SK-N-SH (cell line): ENCODE measurements at regions not wholly inside any gene's neighbourhood (a gene's known extent, or its start where the extent isn't known, plus 50 kb on each side); places are given as distances from the start of the nearest gene placed in this dataset.

Experiments used
- CTCF ChIA-PET: fragments of 300-600, 350-600 bp; formaldehyde crosslinking; extraction: SDS; loops from one replicate; lab custom pipeline; 2021; lab: Yijun Ruan, JAX
- POLR2A ChIA-PET: fragments of 350-600 bp; sonication (Branson Sonifier 250); formaldehyde crosslinking; extraction: SDS; loops from one replicate; lab custom pipeline; 2020; ENCODE audit warnings: antibody characterized with exemption, inconsistent platforms; lab: Yijun Ruan, JAX
- DNase-seq: peaks from one replicate; pipeline ENCODE4 v3.0.0; 2012
- H2AFZ ChIP-seq: fragments of 200-600 bp; sonication (generic); 2 replicates; pipeline ENCODE4 v1.8.1; 2016; ENCODE audit warnings: antibody characterized with exemption, mild to moderate bottlenecking, low read depth
- H3F3A ChIP-seq: fragments of 200-600 bp; sonication (generic); replicated peaks from 2 replicates; pipeline ENCODE3; 2016; ENCODE audit warnings: antibody characterized with exemption, mild to moderate bottlenecking; ENCODE audit not compliant: insufficient read depth
- H3K27ac ChIP-seq, 2 experiments: fragments of 200-500 bp in 1 of 2; fragments of 200-600 bp in 1 of 2; sonication (Bioruptor generic) in 1 of 2; sonication (generic), shearing (Covaris generic) in 1 of 2; 2 replicates each; pipeline versions ENCODE4 v1.5.1 to v1.6.1; 2014 to 2016; ENCODE audit warnings: low read depth in 2 of 2, inconsistent platforms in 1 of 2, low read length in 1 of 2, mild to moderate bottlenecking in 1 of 2, mixed read lengths in 1 of 2
- H3K27me3 ChIP-seq: fragments of 200-600 bp; sonication (generic), shearing (Covaris generic); 2 replicates; pipeline ENCODE4 v1.6.1; 2016; ENCODE audit warnings: mixed run types; ENCODE audit not compliant: insufficient read depth
- H3K36me3 ChIP-seq, 2 experiments: fragments of 200-500 bp in 1 of 2; fragments of 200-600 bp in 1 of 2; sonication (Bioruptor generic) in 1 of 2; sonication (generic) in 1 of 2; replicated peaks in 1 of 2; 2 replicates each; pipeline versions ENCODE3 to v1.5.1; 2014 to 2016; ENCODE audit warnings: low read length in 1 of 2, mild to moderate bottlenecking in 1 of 2; ENCODE audit not compliant: insufficient read depth in 2 of 2, control insufficient read depth in 1 of 2
- H3K4me1 ChIP-seq, 2 experiments: fragments of 200-500 bp in 1 of 2; fragments of 200-600 bp in 1 of 2; sonication (Bioruptor generic) in 1 of 2; sonication (generic), shearing (Covaris generic) in 1 of 2; 2 replicates each; pipeline versions ENCODE4 v1.5.1 to v1.6.1; 2014 to 2016; ENCODE audit warnings: low read depth in 1 of 2, low read length in 1 of 2, mixed run types in 1 of 2; ENCODE audit not compliant: insufficient read depth in 2 of 2, control insufficient read depth in 1 of 2
- H3K4me2 ChIP-seq: fragments of 200-600 bp; sonication (generic), shearing (Covaris generic); 2 replicates; pipeline ENCODE4 v1.6.1; 2017; ENCODE audit warnings: mixed run types
- H3K4me3 ChIP-seq, 2 experiments: fragments of 200-500 bp in 1 of 2; fragments of 200-600 bp in 1 of 2; sonication (Bioruptor generic) in 1 of 2; sonication (generic), shearing (Covaris generic) in 1 of 2; 2 replicates each; pipeline versions ENCODE4 v1.5.1 to v1.8.1; 2014 to 2016; ENCODE audit warnings: low read depth in 2 of 2, inconsistent platforms in 1 of 2, low read length in 1 of 2, mild to moderate bottlenecking in 1 of 2, mixed read lengths in 1 of 2, moderate library complexity in 1 of 2
- H3K79me2 ChIP-seq: fragments of 200-600 bp; sonication (generic); 2 replicates; pipeline ENCODE4 v1.8.1; 2017; ENCODE audit warnings: mild to moderate bottlenecking; ENCODE audit not compliant: insufficient read depth
- H3K9ac ChIP-seq: fragments of 200-600 bp; sonication (generic); 2 replicates; pipeline ENCODE4 v1.6.1; 2017; ENCODE audit warnings: mixed run types
- H3K9me2 ChIP-seq: fragments of 200-600 bp; sonication (generic); 2 replicates; pipeline ENCODE4 v1.6.1; 2017; ENCODE audit warnings: mixed run types
- H3K9me3 ChIP-seq: fragments of 200-600 bp; sonication (generic); 2 replicates; pipeline ENCODE4 v1.6.1; 2017; ENCODE audit warnings: mixed run types, mild to moderate bottlenecking, moderate library complexity
- H4K20me1 ChIP-seq: fragments of 200-600 bp; sonication (generic); 2 replicates; pipeline ENCODE4 v1.6.1; 2017; ENCODE audit warnings: mild to moderate bottlenecking, mixed run types; ENCODE audit not compliant: insufficient read depth
- CTCF ChIP-seq: fragments of 200-600 bp; sonication (generic); IDR thresholded peaks from 2 replicates; pipeline ENCODE4 v1.6.1; 2017; ENCODE audit warnings: antibody characterized with exemption, mild to moderate bottlenecking, moderate library complexity
- EP300 ChIP-seq, 2 experiments: IDR thresholded peaks; 2 replicates each; pipeline versions ENCODE4 v1.4.0 to v1.6.1; 2012; ENCODE audit warnings: borderline replicate concordance in 1 of 2, low read depth in 1 of 2, low read length in 1 of 2
- EZH2phosphoT487 ChIP-seq: fragments of 200-600 bp; sonication (generic); IDR thresholded peaks from 2 replicates; pipeline ENCODE4 v1.6.1; 2017; ENCODE audit warnings: low read depth, mixed run types, mild to moderate bottlenecking, antibody characterized with exemption, moderate library complexity, borderline replicate concordance
- FOSL2 ChIP-seq: IDR thresholded peaks from 2 replicates; pipeline ENCODE4 v1.4.0; 2012; ENCODE audit warnings: low read depth, mild to moderate bottlenecking, moderate library complexity, borderline replicate concordance
- NFIC ChIP-seq: IDR thresholded peaks from 2 replicates; pipeline ENCODE4 v1.4.0; 2012; ENCODE audit warnings: borderline replicate concordance
- NRF1 ChIP-seq: IDR thresholded peaks from 2 replicates; pipeline ENCODE4 v1.6.1; 2012; ENCODE audit warnings: low read depth, mild to moderate bottlenecking, low read length
- POLR2AphosphoS5 ChIP-seq: IDR thresholded peaks from 2 replicates; pipeline ENCODE4 v1.6.1; 2012; ENCODE audit warnings: low read depth, low read length
- RAD21 ChIP-seq: IDR thresholded peaks from 2 replicates; pipeline ENCODE4 v1.6.1; 2012; ENCODE audit warnings: mild to moderate bottlenecking, low read length
- REST ChIP-seq: IDR thresholded peaks from 2 replicates; pipeline ENCODE4 v1.6.1; 2012; ENCODE audit warnings: mild to moderate bottlenecking, low read depth, low read length, moderate library complexity
- RFX5 ChIP-seq: IDR thresholded peaks from 2 replicates; pipeline ENCODE4 v1.6.1; 2012; ENCODE audit warnings: mild to moderate bottlenecking, improper control_type of control experiment, low read length
- SMC3 ChIP-seq: IDR thresholded peaks from 2 replicates; pipeline ENCODE4 v1.6.1; 2012; ENCODE audit warnings: low read depth, low read length, improper control_type of control experiment
- TEAD4 ChIP-seq: IDR thresholded peaks from 2 replicates; pipeline ENCODE4 v1.4.0; 2012; ENCODE audit warnings: mild to moderate bottlenecking, borderline replicate concordance; ENCODE audit not compliant: insufficient read depth
- USF1 ChIP-seq: IDR thresholded peaks from 2 replicates; pipeline ENCODE4 v1.4.0; 2012; ENCODE audit warnings: low read depth, borderline replicate concordance
- USF2 ChIP-seq: fragments of 150-350 bp; IDR thresholded peaks from 2 replicates; pipeline ENCODE4 v1.6.1; 2017; ENCODE audit warnings: antibody characterized with exemption, low read length, low read depth, borderline replicate concordance
- YY1 ChIP-seq: IDR thresholded peaks from 2 replicates; pipeline ENCODE4 v1.4.0; 2012; ENCODE audit warnings: low read depth, mild to moderate bottlenecking
- WGBS: methylation state at CpG from one replicate; pipeline ENCODE4 v1.1.6; 2017; ENCODE audit warnings: low lambda C conversion rate; 5-methylcytosine and 5-hydroxymethylcytosine counted together

- H3K9me3 ChIP-seq: no peaks in the 10 kb centered on the region
- no peaks in the 10 kb centered on the region for H3K9me2 ChIP-seq
- POLR2A ChIA-PET: no interaction called here
- H3K4me3 ChIP-seq: no peak overlapping the region
- no peak overlapping the region for H3K4me2 ChIP-seq
- H3K36me3 ChIP-seq: no peaks in the 10 kb centered on the region
- H3K27me3 ChIP-seq: peaks cover 8% of the 10 kb centered on the region; the same call in 1 of the 2 replicates
- no peak for DNase-seq
- CTCF ChIA-PET: interaction anchor here (1.0 kb wide), 1 partner anchor 15 kb away, joined by 3 read pairs; no protein-coding TSS in a partner anchor
- H3K27ac ChIP-seq: no peak overlapping the region
- no peaks in the 10 kb centered on the region for H4K20me1 ChIP-seq
- no peaks in the 10 kb centered on the region for H3F3A ChIP-seq
- WGBS: 89% methylated on average over 4 of the region's 4 CpGs
- H3K79me2 ChIP-seq: no peaks in the 10 kb centered on the region
- no peak overlapping the region for H2AFZ ChIP-seq
- TF ChIP-seq USF1 (no peak), RFX5 (no peak), YY1 (no peak), NRF1 (no peak)
- H3K9ac ChIP-seq: no peak overlapping the region
- no peaks in the 10 kb centered on the region for H3K4me1 ChIP-seq
Observed at GRCh38 chr1:229048896-229049295, 222.0 kb upstream of the RAB4A start.

GRCh38 chr1:229056046-229056445 is 214.9 kb upstream of the RAB4A start:
- Histone ChIP-seq H3K4me3 (no peak overlapping the region), H3K9me3 (no peaks in the 10 kb centered on the region), H3K36me3 (no peaks in the 10 kb centered on the region), H4K20me1 (no peaks in the 10 kb centered on the region), H3K4me2 (no peak overlapping the region), H3K9me2 (no peaks in the 10 kb centered on the region)
- no peak for DNase-seq
- CTCF ChIA-PET: interaction anchor here (0.8 kb wide), 1 partner anchor 199 kb away, joined by 4 read pairs; no protein-coding TSS in a partner anchor
- WGBS: 79% methylated on average over 1 of the region's 1 CpG
- POLR2A ChIA-PET: no interaction called here
- TF ChIP-seq REST (no peak), RAD21 (no peak), NFIC (no peak), SMC3 (no peak), FOSL2 (no peak), POLR2AphosphoS5 (no peak), USF1 (no peak), TEAD4 (no peak), EP300 (IDR thresholded peaks at IDR 0.05; ENCODE audit: borderline replicate concordance in 1 of 2, low read depth in 1 of 2, low read length in 1 of 2) (no peak), EZH2phosphoT487 (no peak), USF2 (no peak), YY1 (no peak), CTCF (no peak), NRF1 (no peak)
- TF ChIP-seq, all 33 proteins: peak for 0
- Histone ChIP-seq H2AFZ (no peak overlapping the region), H3K27me3 (no peaks in the 10 kb centered on the region; the same call in 1 of the 2 replicates), H3K9ac (no peak overlapping the region), H3K79me2 (no peaks in the 10 kb centered on the region), H3F3A (no peaks in the 10 kb centered on the region), H3K4me1 (peaks cover 10 to 28% of the 10 kb centered on the region in 2 experiments; a peak in 3 of 4 replicates), H3K27ac (no peak overlapping the region)
